ENCODE measurements at regions not wholly inside any gene's neighbourhood (a gene's known extent, or its start where the extent isn't known, plus 50 kb on each side); places are given as distances from the start of the nearest gene placed in this dataset.

GRCh38 chr15:52980446-52980845 is 190.3 kb upstream of the ONECUT1 start:
- TF ChIP-seq CTCF (IDR thresholded peaks at IDR 0.05): no peak
- no peak for TF ChIP-seq REST (IDR thresholded peaks at IDR 0.05; ENCODE audit: insufficient read depth in 1 of 2, low read depth in 2 of 2, low read length in 1 of 2)
